ENCODE measurements at regions not wholly inside any gene's neighbourhood (a gene's known extent, or its start where the extent isn't known, plus 50 kb on each side); places are given as distances from the start of the nearest gene placed in this dataset.

- H3K9me3 Mint-ChIP-seq: no peaks in the 10 kb centered on the region
- no peak overlapping the region for H3K4me3 Mint-ChIP-seq
These were observed 382.6 kb upstream of the THBS1 start for GRCh38 chr15:39198044-39199000.

DNA sequence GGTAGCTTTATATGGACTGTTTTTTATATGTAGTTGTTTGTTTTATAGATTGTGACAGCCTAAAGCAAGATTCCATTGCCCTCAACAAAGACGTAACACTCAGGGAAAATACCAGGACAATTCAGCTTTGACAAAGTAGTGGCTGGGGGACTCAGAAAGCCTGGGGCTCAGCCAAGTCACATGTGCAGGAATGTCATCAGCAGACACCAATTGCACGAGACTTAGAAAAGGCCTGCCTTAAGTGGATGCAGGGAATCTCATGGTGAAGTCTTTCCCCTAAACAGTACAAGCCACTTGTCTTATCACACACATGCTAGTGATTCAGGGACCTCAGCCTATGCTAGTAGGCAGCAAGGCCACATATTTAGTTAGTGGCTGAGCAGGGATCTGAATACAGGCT, 381.8 kb upstream of the THBS1 start:
- no peaks in the 10 kb centered on the region for H3K9me3 Mint-ChIP-seq
- H3K27ac Mint-ChIP-seq: no peak overlapping the region
- ATAC-seq (no peak), DNase-seq (ENCODE audit: low spot score in 2 of 2) (no peak)
- no peak overlapping the region for H3K4me3 Mint-ChIP-seq
- no peaks in the 10 kb centered on the region for H3K4me1 Mint-ChIP-seq
- no peaks in the 10 kb centered on the region for H3K36me3 Mint-ChIP-seq

More at GRCh38 chr15:39198044-39199000, 382.6 kb upstream of the THBS1 start:
- DNase-seq (ENCODE audit: low spot score in 2 of 2) (no peak), ATAC-seq (no peak)
- no peaks in the 10 kb centered on the region for H3K4me1 Mint-ChIP-seq
- no peaks in the 10 kb centered on the region for H3K36me3 Mint-ChIP-seq
- H3K27ac Mint-ChIP-seq: no peak overlapping the region

DNA sequence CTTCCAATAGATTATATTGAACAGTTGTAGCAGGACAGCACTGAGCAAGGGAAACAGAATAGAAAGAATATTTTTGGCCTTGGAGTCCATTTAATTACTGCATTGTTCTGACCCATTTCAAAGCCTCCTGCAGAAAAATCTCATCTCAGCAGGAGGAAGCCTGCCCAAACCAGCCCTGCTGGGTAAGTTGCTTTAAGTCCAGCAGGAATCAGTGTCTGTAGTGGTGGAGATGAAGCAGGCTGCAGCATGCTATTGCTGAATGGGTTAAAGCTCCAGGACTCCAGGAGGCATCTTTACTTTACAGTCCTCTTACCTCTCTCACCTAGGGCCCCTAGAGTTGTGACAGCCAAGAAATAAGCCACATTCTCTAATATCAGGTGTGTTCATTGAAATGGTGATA, 380.3 kb upstream of the THBS1 start:
- no peaks in the 10 kb centered on the region for H3K36me3 Mint-ChIP-seq
- H3K4me3 Mint-ChIP-seq: no peak overlapping the region
- H3K4me1 Mint-ChIP-seq: no peaks in the 10 kb centered on the region
- no peaks in the 10 kb centered on the region for H3K9me3 Mint-ChIP-seq
- H3K27ac Mint-ChIP-seq: no peak overlapping the region
- ATAC-seq: no peak
- DNase-seq (ENCODE audit: low spot score in 2 of 2): no peak

DNA sequence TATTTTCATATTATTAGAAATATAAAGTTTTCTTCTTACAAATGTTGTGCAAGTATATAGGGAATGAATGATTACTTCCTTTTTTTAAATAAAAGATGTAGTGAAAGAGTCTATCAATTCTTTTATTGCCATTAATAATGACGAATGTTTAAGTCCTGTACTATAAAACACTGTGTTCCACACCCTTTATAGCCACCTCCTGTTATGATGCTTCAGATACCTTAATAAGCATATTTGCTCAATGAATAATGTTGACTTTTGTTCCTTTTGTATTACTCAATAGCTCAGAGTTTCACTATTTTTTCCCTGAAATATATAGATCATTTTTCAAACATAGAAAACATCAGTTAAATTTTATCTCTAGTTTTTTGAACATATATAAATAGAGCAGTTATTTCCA, 378.2 kb upstream of the THBS1 start:
- ATAC-seq: no peak
- Mint-ChIP-seq H3K27ac (no peak overlapping the region), H3K4me1 (no peaks in the 10 kb centered on the region), H3K4me3 (no peak overlapping the region), H3K36me3 (no peaks in the 10 kb centered on the region), H3K9me3 (no peaks in the 10 kb centered on the region)
- no peak for DNase-seq (ENCODE audit: low spot score in 2 of 2)

GRCh38 chr15:39204031-39204430, 376.8 kb upstream of the THBS1 start:
- Mint-ChIP-seq H3K36me3 (no peaks in the 10 kb centered on the region), H3K9me3 (no peaks in the 10 kb centered on the region), H3K27ac (no peak overlapping the region), H3K4me1 (no peaks in the 10 kb centered on the region), H3K4me3 (no peak overlapping the region)
- DNase-seq (ENCODE audit: low spot score in 2 of 2): no peak
- no peak for ATAC-seq

GRCh38 chr15:39205081-39205480, 375.8 kb upstream of the THBS1 start:
- DNase-seq (ENCODE audit: low spot score in 2 of 2) (no peak), ATAC-seq (no peak)
- Mint-ChIP-seq H3K4me3 (no peak overlapping the region), H3K36me3 (no peaks in the 10 kb centered on the region), H3K27ac (no peak overlapping the region), H3K4me1 (no peaks in the 10 kb centered on the region), H3K9me3 (no peaks in the 10 kb centered on the region)

- DNase-seq (ENCODE audit: low spot score in 2 of 2) (no peak), ATAC-seq (no peak)
- Mint-ChIP-seq H3K4me1 (no peaks in the 10 kb centered on the region), H3K9me3 (no peaks in the 10 kb centered on the region), H3K36me3 (no peaks in the 10 kb centered on the region), H3K4me3 (no peak overlapping the region), H3K27ac (no peak overlapping the region)
These were observed 375.1 kb upstream of the THBS1 start for GRCh38 chr15:39205506-39206371.

GRCh38 chr15:39207532-39208115, 373.3 kb upstream of the THBS1 start:
- Mint-ChIP-seq H3K9me3 (no peaks in the 10 kb centered on the region), H3K4me3 (no peak overlapping the region), H3K36me3 (no peaks in the 10 kb centered on the region), H3K27ac (no peak overlapping the region), H3K4me1 (no peaks in the 10 kb centered on the region)
- DNase-seq (ENCODE audit: low spot score in 2 of 2) (no peak), ATAC-seq (no peak)

- Mint-ChIP-seq H3K27ac (no peak overlapping the region), H3K36me3 (no peaks in the 10 kb centered on the region), H3K4me3 (no peak overlapping the region), H3K4me1 (no peaks in the 10 kb centered on the region), H3K9me3 (no peaks in the 10 kb centered on the region)
- ATAC-seq (no peak), DNase-seq (ENCODE audit: low spot score in 2 of 2) (no peak)
These were observed 372.7 kb upstream of the THBS1 start for GRCh38 chr15:39208187-39208586.

DNA sequence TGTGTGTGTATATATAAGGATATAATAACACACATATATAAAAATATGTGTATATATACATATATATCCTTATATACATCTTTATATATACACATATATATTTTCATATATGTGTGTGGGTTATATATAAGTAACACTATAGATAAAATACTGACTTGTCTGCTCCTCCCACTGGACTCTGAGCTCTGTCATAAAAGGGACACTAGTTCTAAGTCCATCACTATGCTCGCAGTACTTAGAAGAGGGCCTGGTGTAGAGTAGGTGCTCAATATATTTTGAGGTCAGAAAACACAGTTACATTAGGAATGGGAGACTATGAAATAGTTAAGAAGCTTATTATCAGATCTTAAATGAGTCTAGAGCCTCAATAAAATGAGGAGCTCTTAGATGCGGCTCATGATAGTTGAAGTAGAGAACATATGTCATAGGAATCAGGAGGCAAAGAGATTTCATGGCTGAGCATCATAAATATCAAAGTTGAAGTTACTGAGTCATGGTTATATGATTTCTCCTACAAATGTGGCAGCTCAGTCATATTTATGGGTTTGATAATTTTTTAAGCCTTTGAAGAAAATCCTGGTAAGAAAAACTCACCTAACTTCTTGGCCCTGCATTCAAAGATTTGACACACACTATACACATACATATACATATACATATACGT, 371.2 kb upstream of the THBS1 start:
- H3K4me1 Mint-ChIP-seq: no peaks in the 10 kb centered on the region
- H3K36me3 Mint-ChIP-seq: no peaks in the 10 kb centered on the region
- no peak overlapping the region for H3K27ac Mint-ChIP-seq

DNA sequence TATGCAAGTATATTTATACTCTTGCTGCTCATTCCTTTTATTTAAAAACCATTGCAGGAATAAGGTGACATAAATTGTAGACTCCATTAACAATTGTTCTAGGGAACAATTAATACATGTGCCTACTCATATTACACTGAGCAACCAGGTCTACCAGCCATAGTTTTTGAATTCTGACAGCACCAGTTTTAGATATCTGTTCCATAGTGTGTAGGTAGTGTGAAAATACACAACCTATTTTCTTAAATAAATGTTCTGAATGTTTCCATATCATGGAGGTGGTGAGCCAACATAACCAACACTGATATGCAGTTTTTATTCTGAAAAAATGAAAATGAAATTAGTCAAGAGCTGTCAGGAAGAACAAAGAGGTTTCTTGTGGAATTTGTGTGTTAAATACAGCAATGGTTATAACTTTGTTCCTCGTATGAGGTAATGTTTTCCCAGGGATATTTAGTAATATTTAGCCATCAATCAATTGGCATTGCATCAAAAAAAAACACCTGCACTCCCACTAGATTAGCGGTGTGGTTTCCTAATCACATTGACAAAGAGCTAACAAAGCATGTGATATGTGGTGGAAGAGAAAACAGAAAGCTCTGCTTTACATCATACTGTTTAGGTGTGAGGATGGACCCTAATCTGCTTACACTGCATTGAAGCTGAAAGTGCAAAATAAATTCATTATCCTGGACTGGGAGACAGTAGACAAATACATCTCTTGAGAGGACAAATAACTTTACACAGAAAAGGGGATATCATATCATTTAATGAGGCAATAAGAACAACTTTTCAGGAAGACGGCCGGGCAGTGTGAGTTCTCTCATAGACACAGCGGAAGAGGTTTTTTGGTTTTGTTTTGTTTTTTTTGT, 369.5 kb upstream of the THBS1 start:
- Mint-ChIP-seq H3K9me3 (no peaks in the 10 kb centered on the region), H3K36me3 (no peaks in the 10 kb centered on the region), H3K4me1 (no peaks in the 10 kb centered on the region), H3K4me3 (no peak overlapping the region), H3K27ac (no peak overlapping the region)
- ATAC-seq (no peak), DNase-seq (ENCODE audit: low spot score in 2 of 2) (no peak)

More for the DNA sequence above, 371.2 kb upstream of the THBS1 start:
- no peaks in the 10 kb centered on the region for H3K9me3 Mint-ChIP-seq
- no peak for ATAC-seq
- H3K4me3 Mint-ChIP-seq: no peak overlapping the region
- no peak for DNase-seq (ENCODE audit: low spot score in 2 of 2)

- no peak overlapping the region for H3K27ac Mint-ChIP-seq
- no peaks in the 10 kb centered on the region for H3K36me3 Mint-ChIP-seq
- DNase-seq (ENCODE audit: low spot score in 2 of 2): no peak
- H3K9me3 Mint-ChIP-seq: no peaks in the 10 kb centered on the region
- no peaks in the 10 kb centered on the region for H3K4me1 Mint-ChIP-seq
- H3K4me3 Mint-ChIP-seq: no peak overlapping the region
- ATAC-seq: no peak
These were observed 367.5 kb upstream of the THBS1 start for GRCh38 chr15:39213385-39213840.

GRCh38 chr15:39215015-39215414, 365.9 kb upstream of the THBS1 start:
- no peak overlapping the region for H3K27ac Mint-ChIP-seq
- H3K36me3 Mint-ChIP-seq: no peaks in the 10 kb centered on the region
- no peaks in the 10 kb centered on the region for H3K4me1 Mint-ChIP-seq
- ATAC-seq: no peak
- DNase-seq (ENCODE audit: low spot score in 2 of 2): no peak
- H3K4me3 Mint-ChIP-seq: no peak overlapping the region
- no peaks in the 10 kb centered on the region for H3K9me3 Mint-ChIP-seq

DNA sequence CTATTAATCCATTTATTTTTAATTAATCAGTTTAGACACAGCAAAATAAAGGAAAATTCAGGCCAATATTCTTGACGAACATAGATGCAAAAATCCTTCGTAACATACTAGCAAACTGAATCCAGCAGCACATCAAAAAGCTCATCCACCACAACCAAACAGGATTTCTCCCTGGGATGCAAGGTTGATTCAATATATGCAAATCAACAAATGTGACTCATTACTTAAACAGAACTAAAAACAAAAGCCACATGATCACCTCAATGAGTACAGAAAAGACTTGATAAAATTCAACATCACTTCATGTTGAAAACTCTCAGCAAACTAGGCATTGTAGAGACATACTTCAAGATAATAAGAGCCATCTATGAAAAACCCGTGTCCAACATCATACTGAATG, 364.1 kb upstream of the THBS1 start:
- no peak for DNase-seq (ENCODE audit: low spot score in 2 of 2)
- Mint-ChIP-seq H3K4me3 (no peak overlapping the region), H3K27ac (no peak overlapping the region), H3K9me3 (no peaks in the 10 kb centered on the region), H3K36me3 (no peaks in the 10 kb centered on the region), H3K4me1 (no peaks in the 10 kb centered on the region)
- no peak for ATAC-seq

Data from stimulated activated effector memory CD8-positive, alpha-beta T cell treated with anti-CD3 and anti-CD28 coated beads, Interleukin-12 subunit alpha, Interleukin-12 subunit beta, amount 100 ng/mL, for 72 hours (primary cell).